GM21825 (cell line): ENCODE measurements at regions not wholly inside any gene's neighbourhood (a gene's known extent, or its start where the extent isn't known, plus 50 kb on each side); places are given as distances from the start of the nearest gene placed in this dataset.

ENCODE experiments used
- ATAC-seq: cut with Tn5 transposase; IDR thresholded peaks from one replicate; pipeline ENCODE4 v1.9.1; 2021; ENCODE audit warnings: mild to moderate bottlenecking, moderate library complexity; ENCODE audit not compliant: unreplicated experiment

- no peak for ATAC-seq
Measured at GRCh38 chr9:663541-663940, 178.0 kb upstream of the DMRT1 start.

- no peak for ATAC-seq
Measured at GRCh38 chr9:665296-665695, 176.2 kb upstream of the DMRT1 start.

GRCh38 chr9:671997-672396 is 169.5 kb upstream of the DMRT1 start:
- ATAC-seq: no peak

GRCh38 chr9:672851-673250 is 168.6 kb upstream of the DMRT1 start:
- no peak for ATAC-seq

- ATAC-seq: no peak
Measured at GRCh38 chr9:673264-673965, 168.1 kb upstream of the DMRT1 start.

GRCh38 chr9:673966-674526 is 167.5 kb upstream of the DMRT1 start:
- no peak for ATAC-seq

- no peak for ATAC-seq
Measured at GRCh38 chr9:675697-676370, 165.7 kb upstream of the DMRT1 start.

GRCh38 chr9:676780-677438 is 164.6 kb upstream of the DMRT1 start:
- no peak for ATAC-seq

GRCh38 chr9:677461-678097 is 163.9 kb upstream of the DMRT1 start:
- no peak for ATAC-seq

GRCh38 chr9:678897-679296 is 162.6 kb upstream of the DMRT1 start:
- ATAC-seq: no peak

GRCh38 chr9:679462-679861 is 162.0 kb upstream of the DMRT1 start:
- no peak for ATAC-seq

- no peak for ATAC-seq
Measured at GRCh38 chr9:680106-680505, 161.4 kb upstream of the DMRT1 start.

- no peak for ATAC-seq
Measured at GRCh38 chr9:682633-683508, 158.6 kb upstream of the DMRT1 start.

GRCh38 chr9:683509-684021 is 157.9 kb upstream of the DMRT1 start:
- no peak for ATAC-seq

GRCh38 chr9:684054-684890 is 157.2 kb upstream of the DMRT1 start:
- ATAC-seq: no peak

- no peak for ATAC-seq
Measured at GRCh38 chr9:684941-685340, 156.6 kb upstream of the DMRT1 start.

- ATAC-seq: no peak
Measured at GRCh38 chr9:686321-686813, 155.1 kb upstream of the DMRT1 start.

GRCh38 chr9:687034-687785 is 154.3 kb upstream of the DMRT1 start:
- no peak for ATAC-seq
